Neuronal stem cell (in vitro differentiated cells): ENCODE measurements at regions not wholly inside any gene's neighbourhood (a gene's known extent, or its start where the extent isn't known, plus 50 kb on each side); places are given as distances from the start of the nearest gene placed in this dataset.

Experiments used
- DNase-seq: peaks from one replicate; pipeline ENCODE4 v3.0.0-alpha.2; 2013; ENCODE audit warnings: low spot score
- H2AFZ ChIP-seq: one replicate; pipeline ENCODE4 v1.6.1; 2013; ENCODE audit warnings: mild to moderate bottlenecking, low read length, inconsistent platforms
- H2AK5ac ChIP-seq: 2 replicates; pipeline ENCODE4 v1.6.1; 2013; ENCODE audit warnings: low read depth, mild to moderate bottlenecking, inconsistent platforms, low read length, moderate library complexity, mixed read lengths
- H2BK120ac ChIP-seq: 2 replicates; pipeline ENCODE4 v1.6.1; 2013; ENCODE audit warnings: low read depth, mild to moderate bottlenecking, inconsistent platforms, low read length, moderate library complexity, mixed read lengths
- H2BK12ac ChIP-seq: one replicate; pipeline ENCODE4 v1.6.1; 2013; ENCODE audit warnings: low read length, inconsistent platforms
- H2BK15ac ChIP-seq: 2 replicates; pipeline ENCODE4 v1.6.1; 2013; ENCODE audit warnings: mild to moderate bottlenecking, low read length, inconsistent platforms, mixed read lengths
- H2BK5ac ChIP-seq: one replicate; pipeline ENCODE4 v1.6.1; 2013; ENCODE audit warnings: inconsistent platforms, mild to moderate bottlenecking, low read length, moderate library complexity
- H3K14ac ChIP-seq: one replicate; pipeline ENCODE4 v1.6.1; 2013; ENCODE audit warnings: low read length, inconsistent platforms
- H3K18ac ChIP-seq: 2 replicates; pipeline ENCODE4 v1.6.1; 2013; ENCODE audit warnings: low read length, inconsistent platforms
- H3K23ac ChIP-seq: 2 replicates; pipeline ENCODE4 v1.6.1; 2013; ENCODE audit warnings: low read depth, mild to moderate bottlenecking, mixed read lengths, low read length, inconsistent platforms; ENCODE audit not compliant: poor library complexity
- H3K27ac ChIP-seq: replicated peaks from 3 replicates; pipeline ENCODE4 v1.5.1; 2013; ENCODE audit warnings: low read length, inconsistent platforms
- H3K27me3 ChIP-seq, 3 experiments: 2 replicates each; pipeline ENCODE4 v1.6.1; 2013; ENCODE audit warnings: low read length in 3 of 3, mild to moderate bottlenecking in 2 of 3, inconsistent platforms in 1 of 3, low read depth in 1 of 3, mixed read lengths in 1 of 3, moderate library complexity in 1 of 3; ENCODE audit not compliant: control insufficient read depth in 3 of 3, insufficient read depth in 3 of 3
- H3K36me3 ChIP-seq, 2 donors: replicated peaks in 1 of 2; 2 replicates each; pipeline ENCODE4 v1.6.1; 2013; ENCODE audit warnings: low read length in 2 of 2; ENCODE audit not compliant: control insufficient read depth in 2 of 2, insufficient read depth in 2 of 2
- H3K4ac ChIP-seq: 2 replicates; pipeline ENCODE4 v1.6.1; 2013; ENCODE audit warnings: inconsistent platforms, mild to moderate bottlenecking, low read length, moderate library complexity
- H3K4me1 ChIP-seq, 2 donors: 1 replicate in 1 of 2; 2 replicates in 1 of 2; pipeline ENCODE4 v1.6.1; 2013; ENCODE audit warnings: low read length in 2 of 2, low read depth in 1 of 2; ENCODE audit not compliant: control insufficient read depth in 2 of 2, insufficient read depth in 1 of 2
- H3K4me2 ChIP-seq: one replicate; pipeline ENCODE4 v1.6.1; 2013; ENCODE audit warnings: mild to moderate bottlenecking, low read length, inconsistent platforms; ENCODE audit not compliant: insufficient read depth, poor library complexity, severe bottlenecking
- H3K4me3 ChIP-seq, 2 donors: 2 replicates each; pipeline ENCODE4 v1.5.1; 2013; ENCODE audit warnings: low read length in 2 of 2, mild to moderate bottlenecking in 2 of 2, inconsistent platforms in 1 of 2, moderate library complexity in 1 of 2
- H3K79me1 ChIP-seq: one replicate; pipeline ENCODE4 v1.6.1; 2013; ENCODE audit warnings: low read depth, mild to moderate bottlenecking, inconsistent platforms, low read length, moderate library complexity
- H3K9ac ChIP-seq: one replicate; pipeline ENCODE4 v1.6.1; 2013; ENCODE audit warnings: mild to moderate bottlenecking, low read depth, low read length, inconsistent platforms; ENCODE audit not compliant: poor library complexity
- H3K9me3 ChIP-seq, 2 donors: replicated peaks in 1 of 2; 2 replicates each; pipeline versions ENCODE3 to v1.6.1; 2013; ENCODE audit warnings: low read length in 2 of 2, mild to moderate bottlenecking in 2 of 2, inconsistent platforms in 1 of 2, low read depth in 1 of 2, mixed read lengths in 1 of 2, moderate library complexity in 1 of 2; ENCODE audit not compliant: control insufficient read depth in 2 of 2, insufficient read depth in 1 of 2
- H4K8ac ChIP-seq: one replicate; pipeline ENCODE4 v1.6.1; 2013; ENCODE audit warnings: low read depth, mild to moderate bottlenecking, inconsistent platforms, low read length, moderate library complexity
- H4K91ac ChIP-seq: one replicate; pipeline ENCODE4 v1.6.1; 2013; ENCODE audit warnings: low read length, low read depth, mild to moderate bottlenecking, inconsistent platforms; ENCODE audit not compliant: poor library complexity
- WGBS, 2 donors: extraction: QIAGEN DNeasy Blood & Tissue Kit; methylation state at CpG; one replicate each; pipeline ENCODE4 v1.1.7; 2013; ENCODE audit warnings: missing lambda C conversion rate in 2 of 2, mixed read lengths in 1 of 2; ENCODE audit not compliant: insufficient read length in 2 of 2, insufficient replicate concordance in 1 of 2; ENCODE audit errors: extremely low coverage in 2 of 2; 5-methylcytosine and 5-hydroxymethylcytosine counted together

DNA sequence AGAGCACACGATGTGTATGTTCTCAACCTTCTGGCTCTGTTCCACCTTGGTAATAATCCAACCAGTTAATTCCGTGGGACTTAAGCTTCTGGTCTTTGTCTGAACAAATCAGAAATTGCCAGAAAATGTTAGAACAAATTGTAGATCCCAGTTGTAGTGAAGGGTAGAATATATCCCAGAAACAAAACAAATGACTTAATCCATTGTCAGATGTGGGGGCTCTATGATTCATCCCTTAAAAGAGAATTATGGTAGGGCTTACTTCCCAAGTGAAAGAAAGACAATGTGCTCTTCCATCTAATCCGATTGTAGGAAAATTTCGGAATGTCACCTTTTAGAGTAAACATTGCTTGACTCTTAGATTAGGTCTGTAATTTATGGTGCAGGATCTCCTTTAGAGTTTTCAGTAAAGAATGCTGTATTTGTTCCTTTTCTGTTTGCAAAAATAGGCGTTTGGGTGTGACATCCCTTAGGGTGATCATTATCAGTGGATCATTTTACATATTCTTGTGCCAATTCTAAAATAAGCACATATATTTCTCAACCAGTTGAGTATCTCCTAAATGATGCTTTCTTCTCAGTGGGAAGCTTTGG lies 234.5 kb upstream of the ZNF217 start:
- no peak overlapping the region for H3K27ac ChIP-seq
- H3K18ac ChIP-seq, result no peak overlapping the region
- WGBS, 2 donors, result no CpG with 5 or more reads among the region's 5 CpGs
- no peak overlapping the region for H3K23ac ChIP-seq
- no peak overlapping the region for H2BK5ac ChIP-seq
- H2BK120ac ChIP-seq, result no peak overlapping the region
- H4K8ac ChIP-seq, result no peak overlapping the region
- H3K14ac ChIP-seq, result no peak overlapping the region
- peak overlapping the region; percentile 82 for H2AFZ ChIP-seq
- H3K9ac ChIP-seq, result no peak overlapping the region
- H3K9me3 ChIP-seq, result peaks cover 0 to 2% of the 10 kb centered on the region in 2 donors
- no peaks in the 10 kb centered on the region for H3K27me3 ChIP-seq
- H2BK15ac ChIP-seq, result no peak overlapping the region
- DNase-seq, result no peak
- H3K4me3 ChIP-seq, result no peak overlapping the region
- H3K4me1 ChIP-seq, result peaks cover 7 to 20% of the 10 kb centered on the region in 2 donors
- no peak overlapping the region for H3K4ac ChIP-seq
- H4K91ac ChIP-seq, result no peak overlapping the region
- no peaks in the 10 kb centered on the region for H3K79me1 ChIP-seq
- no peak overlapping the region for H2BK12ac ChIP-seq
- no peak overlapping the region for H2AK5ac ChIP-seq
- H3K36me3 ChIP-seq, result no peaks in the 10 kb centered on the region
- no peak overlapping the region for H3K4me2 ChIP-seq

DNA sequence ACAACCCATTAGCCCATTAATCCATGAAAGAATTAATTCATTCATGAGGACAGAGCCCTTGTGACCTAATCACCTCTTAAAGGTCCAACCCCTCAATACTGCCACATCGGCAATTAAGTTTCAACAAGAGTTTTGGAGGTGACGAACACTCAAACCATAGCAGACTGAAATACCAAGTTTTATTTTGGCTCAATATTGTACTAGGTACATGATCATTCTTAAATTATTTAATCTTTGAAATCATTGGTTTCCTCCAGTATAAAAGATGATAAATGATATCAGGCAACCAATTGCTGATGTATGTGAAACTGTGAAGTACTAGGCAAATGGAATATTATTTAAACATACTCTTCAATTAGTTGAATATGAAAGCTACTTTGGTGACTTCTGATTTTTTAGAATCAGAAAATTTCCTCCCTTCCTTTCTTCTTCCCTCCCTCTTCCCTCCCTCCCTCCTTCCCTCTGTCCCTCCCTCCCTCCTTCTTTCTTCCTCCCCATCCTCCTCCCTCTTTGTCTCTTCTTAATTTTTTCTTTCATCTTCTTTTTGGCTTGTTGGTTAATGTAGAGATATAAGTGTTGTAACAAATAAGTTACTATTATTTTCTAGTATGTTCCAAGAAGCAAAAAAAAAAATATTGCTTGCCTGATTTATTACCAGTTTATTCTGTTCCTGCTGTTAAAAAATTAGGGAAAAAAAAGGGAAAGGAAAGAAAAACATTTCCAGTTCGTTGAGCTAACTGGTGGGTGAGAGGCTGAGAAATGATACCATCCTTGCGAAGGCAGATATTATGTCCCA lies 233.9 kb upstream of the ZNF217 start:
- Histone ChIP-seq H2BK5ac (no peak overlapping the region), H2BK15ac (no peak overlapping the region), H4K8ac (no peak overlapping the region), H2BK12ac (no peak overlapping the region), H3K14ac (no peak overlapping the region), H3K36me3 (no peaks in the 10 kb centered on the region), H3K18ac (no peak overlapping the region), H3K79me1 (no peaks in the 10 kb centered on the region), H3K4me3 (no peak overlapping the region), H3K27me3 (no peaks in the 10 kb centered on the region), H3K9ac (no peak overlapping the region), H3K4me2 (no peak overlapping the region), H2AFZ (peak overlapping the region; percentile 82), H3K4ac (no peak overlapping the region), H2BK120ac (no peak overlapping the region), H3K23ac (no peak overlapping the region), H2AK5ac (no peak overlapping the region), H3K27ac (no peak overlapping the region), H3K4me1 (peaks cover 7 to 20% of the 10 kb centered on the region in 2 donors), H3K9me3 (peaks cover 0 to 2% of the 10 kb centered on the region in 2 donors), H4K91ac (no peak overlapping the region)
- no peak for DNase-seq
- no CpG with 5 or more reads among the region's 4 CpGs for WGBS, 2 donors

DNA sequence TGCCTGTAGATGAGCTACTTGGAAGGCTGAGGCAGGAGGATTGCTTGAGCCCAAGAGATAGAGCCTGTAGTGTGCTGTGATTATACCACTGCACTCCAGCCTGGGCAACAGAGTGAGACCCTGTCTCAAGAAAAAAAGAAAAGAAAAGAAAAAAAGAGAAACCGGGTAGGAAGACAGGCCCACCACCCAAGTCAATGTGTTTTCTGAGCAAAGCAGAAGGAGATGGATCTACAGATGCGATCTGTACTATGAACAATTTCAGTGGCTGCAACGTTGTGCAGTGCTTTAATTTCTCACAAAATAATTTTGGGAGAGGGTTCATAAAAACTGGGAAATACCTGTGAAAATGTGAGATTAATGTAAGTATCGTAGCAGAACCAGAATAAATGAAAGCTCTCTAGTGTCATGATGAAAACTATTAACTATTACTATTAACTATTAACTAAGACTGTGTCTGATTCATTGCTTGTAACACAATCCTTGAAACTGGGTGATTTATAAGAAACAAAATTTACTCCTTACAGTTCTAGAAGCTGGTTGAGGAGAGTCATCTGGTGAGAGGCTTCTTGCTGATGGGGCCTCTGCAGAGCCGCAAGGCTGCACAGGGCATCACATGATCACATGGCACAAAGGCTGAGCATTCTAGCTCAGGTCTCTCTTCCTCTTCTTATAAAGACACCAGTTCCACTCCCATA lies 233.1 kb upstream of the ZNF217 start:
- no peak for DNase-seq
- Histone ChIP-seq H2BK5ac (no peak overlapping the region), H2BK120ac (no peak overlapping the region), H3K23ac (no peak overlapping the region), H2BK15ac (no peak overlapping the region), H3K9ac (no peak overlapping the region), H2BK12ac (no peak overlapping the region), H4K8ac (no peak overlapping the region), H3K27ac (no peak overlapping the region), H3K14ac (no peak overlapping the region), H3K36me3 (no peaks in the 10 kb centered on the region), H2AK5ac (no peak overlapping the region), H3K79me1 (no peaks in the 10 kb centered on the region), H3K18ac (no peak overlapping the region), H3K4me2 (no peak overlapping the region), H3K9me3 (no peaks in the 10 kb centered on the region), H2AFZ (no peak overlapping the region), H3K4me3 (no peak overlapping the region), H3K4me1 (peaks cover 7 to 20% of the 10 kb centered on the region in 2 donors), H4K91ac (no peak overlapping the region), H3K27me3 (no peaks in the 10 kb centered on the region), H3K4ac (peak overlapping the region; percentile 41)
- WGBS, 2 donors, result no CpG with 5 or more reads among the region's 5 CpGs

DNA sequence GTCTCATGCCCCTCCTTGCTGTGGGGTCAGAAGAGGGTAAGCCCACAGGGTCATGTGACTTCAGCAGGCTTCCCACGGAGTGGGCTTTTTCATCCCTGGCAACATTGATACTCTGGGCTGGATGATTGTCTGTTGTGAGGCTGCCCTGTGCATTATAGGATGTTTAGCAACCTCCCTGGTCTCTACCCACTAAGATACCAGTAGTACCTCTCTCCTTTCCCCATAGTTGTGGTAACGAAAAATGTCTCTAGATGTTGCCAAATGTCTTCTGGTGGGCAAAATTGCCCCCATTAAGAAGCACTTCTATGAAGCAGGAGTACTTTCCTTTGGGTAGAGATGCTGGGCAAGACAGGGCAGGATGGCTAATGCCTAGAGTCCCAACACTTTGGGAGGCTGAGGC lies 232.5 kb upstream of the ZNF217 start:
- Histone ChIP-seq H3K79me1 (no peaks in the 10 kb centered on the region), H4K8ac (no peak overlapping the region), H2BK12ac (no peak overlapping the region), H3K4me2 (no peak overlapping the region), H3K4ac (no peak overlapping the region), H2BK15ac (no peak overlapping the region), H4K91ac (no peak overlapping the region), H3K14ac (no peak overlapping the region), H2BK120ac (no peak overlapping the region), H2BK5ac (no peak overlapping the region), H3K4me1 (peaks cover 7 to 20% of the 10 kb centered on the region in 2 donors), H3K9ac (no peak overlapping the region), H3K9me3 (no peaks in the 10 kb centered on the region), H3K27me3 (no peaks in the 10 kb centered on the region), H3K23ac (no peak overlapping the region), H3K36me3 (no peaks in the 10 kb centered on the region), H2AFZ (no peak overlapping the region), H3K4me3 (no peak overlapping the region), H3K27ac (no peak overlapping the region), H3K18ac (no peak overlapping the region), H2AK5ac (peak overlapping the region; percentile 14)
- no peak for DNase-seq
- no CpG with 5 or more reads among the region's 2 CpGs for WGBS, 2 donors
